Jurkat, Clone E6-1 (cell line): ENCODE measurements at regions not wholly inside any gene's neighbourhood (a gene's known extent, or its start where the extent isn't known, plus 50 kb on each side); places are given as distances from the start of the nearest gene placed in this dataset.
"Not testable (repeated sequence)": the region's sequence is repeated elsewhere in the genome, so short reads cannot be mapped to it uniquely, and the experiment has no call there.

Experiments
- DNase-seq: peaks from one replicate; pipeline ENCODE4 v3.0.0-alpha.2; 2011; ENCODE audit warnings: low read depth, low spot score
- H3K4me3 ChIP-seq: 2 replicates; pipeline ENCODE4 v1.5.1; 2011; ENCODE audit warnings: mild to moderate bottlenecking, low read length, control low read depth, moderate library complexity

GRCh38 chr1:120941066-120941465, 51.5 kb downstream of the PPIAL4A start:
- not testable (repeated sequence) for H3K4me3 ChIP-seq, DNase-seq

- DNase-seq = not testable (repeated sequence)
- peak overlapping the region; percentile 51 for H3K4me3 ChIP-seq
These were observed 52.3 kb downstream of the PPIAL4A start for GRCh38 chr1:120941836-120942217.

GRCh38 chr1:120942218-120942944, 52.8 kb downstream of the PPIAL4A start:
- peak overlapping the region; percentile 51 for H3K4me3 ChIP-seq
- DNase-seq = peak; percentile 82

- DNase-seq, H3K4me3 ChIP-seq: not testable (repeated sequence)
These were observed 53.4 kb downstream of the PPIAL4A start for GRCh38 chr1:120942945-120943319.

- not testable (repeated sequence) for DNase-seq
These were observed 55.1 kb downstream of the PPIAL4A start for GRCh38 chr1:120944691-120945090.

GRCh38 chr1:120945122-120945521, 55.6 kb downstream of the PPIAL4A start:
- H3K4me3 ChIP-seq = not testable (repeated sequence)

More at GRCh38 chr1:120944691-120945090, 55.1 kb downstream of the PPIAL4A start:
- not testable (repeated sequence) for H3K4me3 ChIP-seq

GRCh38 chr1:120947114-120947513, 57.5 kb downstream of the PPIAL4A start:
- H3K4me3 ChIP-seq, DNase-seq: not testable (repeated sequence)

More at GRCh38 chr1:120945122-120945521, 55.6 kb downstream of the PPIAL4A start:
- not testable (repeated sequence) for DNase-seq

- DNase-seq = not testable (repeated sequence)
These were observed 60.2 kb downstream of the PPIAL4A start for GRCh38 chr1:120949724-120950123.

GRCh38 chr1:120950633-120951032, 61.1 kb downstream of the PPIAL4A start:
- DNase-seq, H3K4me3 ChIP-seq: not testable (repeated sequence)

More at GRCh38 chr1:120949724-120950123, 60.2 kb downstream of the PPIAL4A start:
- not testable (repeated sequence) for H3K4me3 ChIP-seq

- DNase-seq, H3K4me3 ChIP-seq: not testable (repeated sequence)
These were observed 61.5 kb downstream of the PPIAL4A start for GRCh38 chr1:120951100-120951499.

GRCh38 chr1:120952207-120952870, 62.8 kb downstream of the PPIAL4A start:
- not testable (repeated sequence) for DNase-seq, H3K4me3 ChIP-seq

GRCh38 chr1:120952871-120953265, 63.3 kb downstream of the PPIAL4A start:
- not testable (repeated sequence) for DNase-seq, H3K4me3 ChIP-seq

- H3K4me3 ChIP-seq = no peak overlapping the region
These were observed 65.2 kb downstream of the PPIAL4A start for GRCh38 chr1:120954736-120955135.

GRCh38 chr1:120955961-120956360, 66.4 kb downstream of the PPIAL4A start:
- H3K4me3 ChIP-seq, DNase-seq: not testable (repeated sequence)

More at GRCh38 chr1:120954736-120955135, 65.2 kb downstream of the PPIAL4A start:
- DNase-seq = no peak

- not testable (repeated sequence) for DNase-seq, H3K4me3 ChIP-seq
These were observed 76.4 kb downstream of the PPIAL4A start for GRCh38 chr1:120966018-120966417.

- H3K4me3 ChIP-seq, DNase-seq: not testable (repeated sequence)
These were observed 83.3 kb downstream of the PPIAL4A start for GRCh38 chr1:120972863-120973262.

GRCh38 chr1:120973836-120974235, 84.3 kb downstream of the PPIAL4A start:
- not testable (repeated sequence) for DNase-seq, H3K4me3 ChIP-seq

GRCh38 chr1:120977279-120977678, 87.7 kb downstream of the PPIAL4A start:
- not testable (repeated sequence) for H3K4me3 ChIP-seq, DNase-seq

GRCh38 chr1:120981489-120982094, 92.0 kb downstream of the PPIAL4A start:
- not testable (repeated sequence) for H3K4me3 ChIP-seq, DNase-seq

GRCh38 chr1:120994614-120995013, 105.0 kb downstream of the PPIAL4A start:
- H3K4me3 ChIP-seq, DNase-seq: not testable (repeated sequence)
